ENCODE measurements at regions not wholly inside any gene's neighbourhood (a gene's known extent, or its start where the extent isn't known, plus 50 kb on each side); places are given as distances from the start of the nearest gene placed in this dataset.

DNA sequence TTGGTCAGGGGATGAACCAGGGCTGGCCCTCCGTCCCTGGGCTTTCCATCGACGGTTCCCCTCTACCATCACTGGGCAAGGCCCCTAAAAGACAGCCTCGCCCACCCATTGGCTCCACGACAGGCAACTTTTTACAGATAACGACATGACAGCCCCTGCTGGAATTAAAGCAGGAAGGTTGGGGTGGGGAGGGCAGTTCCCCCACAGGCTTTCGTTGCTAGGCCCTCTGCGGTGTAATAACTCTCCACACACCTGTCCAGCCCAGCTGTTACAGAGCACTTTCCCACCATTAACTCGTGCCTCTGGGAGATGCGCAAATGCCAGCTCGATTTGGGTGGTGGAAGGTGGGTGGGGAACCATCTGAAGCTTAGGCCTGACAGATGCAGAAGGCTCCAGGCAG, 264.2 kb upstream of the TLE3 start:
- DNase-seq, result no peak

GRCh38 chr15:70361106-70361505, 263.4 kb upstream of the TLE3 start:
- DNase-seq, result no peak

- DNase-seq, result no peak
Observed at GRCh38 chr15:70358871-70359647, 261.3 kb upstream of the TLE3 start.

GRCh38 chr15:70358011-70358819, 260.5 kb upstream of the TLE3 start:
- DNase-seq, result no peak

GRCh38 chr15:70357453-70357852, 259.7 kb upstream of the TLE3 start:
- DNase-seq, result no peak

GRCh38 chr15:70356919-70357318, 259.2 kb upstream of the TLE3 start:
- DNase-seq, result no peak

- DNase-seq, result no peak
Observed at GRCh38 chr15:70356062-70356860, 258.5 kb upstream of the TLE3 start.

DNA sequence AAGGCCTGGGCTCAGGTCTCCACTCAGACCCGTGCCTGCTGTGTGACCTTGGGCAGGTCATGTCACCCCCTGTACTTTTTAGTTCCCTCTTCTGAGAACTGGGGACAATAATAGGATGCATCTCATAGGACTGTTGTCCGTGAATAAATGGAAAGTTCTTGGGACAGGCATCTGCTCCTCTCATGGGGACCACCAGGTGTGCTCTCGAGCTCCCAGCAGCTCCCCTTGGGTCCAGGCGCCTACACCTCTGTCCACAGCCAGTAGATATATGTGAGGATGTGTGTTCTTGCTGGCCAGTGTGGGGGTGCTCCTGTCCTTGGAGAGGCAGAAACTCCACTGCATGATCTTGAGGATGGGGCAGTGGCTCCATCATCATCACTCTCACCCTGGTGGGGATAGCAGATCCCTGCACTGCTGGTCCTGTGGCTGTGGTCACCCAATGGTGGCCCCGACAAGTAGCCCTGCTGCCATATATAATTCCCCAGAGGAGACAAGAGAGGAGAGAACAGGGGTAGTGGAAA, 257.6 kb upstream of the TLE3 start:
- no peak for DNase-seq

DNA sequence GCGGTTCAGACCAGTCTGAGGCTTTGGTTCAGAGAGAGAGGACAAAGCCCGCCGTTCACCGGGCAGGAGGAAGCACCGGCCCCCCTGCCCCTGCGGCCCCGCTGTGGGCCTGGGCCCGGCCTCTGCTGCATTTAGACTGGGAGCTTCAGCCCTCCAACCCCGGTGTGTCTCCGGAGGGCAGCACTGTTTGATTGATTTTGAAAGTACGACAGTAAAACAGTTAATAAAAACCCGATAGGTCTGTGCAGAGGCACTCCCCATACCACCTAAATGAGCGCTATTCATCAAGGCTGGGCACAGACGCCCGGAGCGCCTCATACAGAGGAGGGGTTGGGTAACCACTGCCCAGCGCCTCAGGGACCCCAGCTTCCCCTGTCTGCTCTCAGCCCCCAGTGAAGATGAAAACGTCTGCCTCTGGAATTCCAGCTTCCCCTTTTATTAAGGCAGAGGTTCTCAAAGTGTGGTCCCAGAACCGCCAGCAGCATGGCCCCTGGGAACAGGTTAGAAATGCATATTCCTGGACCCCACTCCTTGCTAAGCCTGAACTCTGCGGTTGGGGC, 256.7 kb upstream of the TLE3 start:
- DNase-seq, result no peak

DNA sequence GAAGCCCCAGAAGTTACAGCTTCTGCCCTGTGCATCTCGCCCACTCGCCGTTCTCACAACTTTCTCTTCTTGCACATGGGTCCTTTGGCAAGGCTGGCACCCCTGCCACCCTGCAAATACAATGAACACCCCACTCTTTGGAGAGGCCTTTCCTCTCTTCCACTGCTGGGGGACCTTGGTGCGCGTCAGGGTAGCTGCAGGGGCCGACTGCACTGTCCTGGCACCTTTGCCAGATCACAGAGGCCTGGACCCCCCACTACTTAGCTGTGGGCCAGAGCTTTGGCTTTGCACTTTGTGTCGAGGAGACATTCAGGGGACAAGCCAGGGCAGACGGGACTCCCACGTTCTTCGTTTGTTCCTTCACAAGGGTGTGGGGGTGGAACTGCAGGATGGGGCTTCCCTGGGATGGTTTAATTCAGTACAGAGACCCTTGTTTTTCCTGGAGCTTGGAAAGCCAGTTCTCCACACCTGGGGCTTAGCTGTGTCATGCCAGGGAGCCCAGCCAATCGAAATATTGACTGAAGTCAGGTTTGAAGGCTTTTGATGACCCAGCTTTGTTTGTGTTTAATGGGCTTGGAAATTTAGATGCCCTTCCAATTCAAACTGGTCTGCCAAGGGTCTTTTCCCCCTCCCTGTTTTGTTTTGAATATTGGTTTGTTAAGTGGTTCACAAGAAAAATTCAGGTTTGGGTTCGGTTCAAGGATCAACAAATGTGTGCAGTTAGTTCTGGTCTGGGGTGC, 256.1 kb upstream of the TLE3 start:
- DNase-seq, result no peak

DNA sequence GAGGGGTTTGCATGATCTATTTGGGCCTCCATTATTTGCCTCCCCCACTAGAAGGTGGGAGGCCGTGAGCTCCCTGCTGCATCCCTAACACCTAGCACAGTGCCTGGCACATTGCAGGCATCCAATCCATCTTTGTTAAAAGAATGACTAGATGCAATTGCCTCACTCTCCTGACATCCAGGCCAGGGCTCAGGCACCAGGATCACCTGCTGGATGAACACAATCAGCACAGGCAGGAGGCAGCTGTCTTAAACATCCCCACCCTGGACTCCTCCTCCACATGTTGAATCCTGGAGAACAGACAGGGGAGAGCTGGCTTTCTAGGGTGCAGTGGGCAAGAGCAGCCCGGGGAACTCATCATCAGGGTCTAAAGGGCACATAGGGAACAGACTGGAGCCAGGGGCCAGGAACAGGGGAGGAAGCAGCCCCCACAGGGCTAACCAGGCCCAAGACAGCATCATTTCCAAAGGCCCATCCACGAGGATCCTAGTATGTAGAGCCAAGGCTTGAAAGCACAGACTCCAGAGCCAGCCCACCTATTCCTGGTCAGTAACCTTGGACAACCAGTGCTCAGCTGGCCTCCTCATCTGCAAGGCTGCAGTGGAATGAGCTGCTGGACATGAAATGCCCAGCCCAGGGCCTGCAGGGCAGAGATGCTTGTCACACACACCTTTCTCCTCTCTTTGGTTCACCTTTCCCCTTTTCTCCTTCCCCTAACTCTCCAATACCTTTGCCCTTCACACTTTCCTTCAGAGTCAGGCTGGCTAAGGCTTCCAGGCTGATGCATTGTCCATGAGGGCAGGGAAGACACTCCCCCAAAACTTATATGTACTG, 254.4 kb upstream of the TLE3 start:
- no peak for DNase-seq

DNA sequence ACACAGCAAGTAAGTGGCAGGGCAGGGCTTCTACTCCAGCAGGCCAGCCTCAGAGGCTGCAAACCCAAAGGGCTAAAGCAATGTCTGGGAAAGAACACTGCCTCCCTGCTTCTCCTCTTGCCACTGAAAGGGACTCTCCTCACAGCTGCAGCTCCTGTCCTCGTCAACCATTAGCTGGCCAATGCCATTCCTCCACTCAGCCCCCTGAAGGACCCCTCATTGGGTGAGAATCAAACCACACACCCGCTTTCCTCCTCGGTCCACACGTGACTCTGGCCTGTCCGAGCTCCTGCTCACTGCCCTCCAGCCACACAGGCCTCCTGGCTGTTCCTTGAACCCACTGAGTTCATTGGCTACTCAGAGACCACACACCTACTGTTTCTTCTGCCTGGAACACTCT, 253.7 kb upstream of the TLE3 start:
- no peak for DNase-seq

- DNase-seq, result peak; percentile 24
Observed at GRCh38 chr15:70348581-70349344, 251.0 kb upstream of the TLE3 start.

GRCh38 chr15:70348226-70348543, 250.5 kb upstream of the TLE3 start:
- no peak for DNase-seq

GRCh38 chr15:70347321-70348225, 249.9 kb upstream of the TLE3 start:
- DNase-seq, result no peak

GRCh38 chr15:70345251-70346019, 247.7 kb upstream of the TLE3 start:
- DNase-seq, result no peak

GRCh38 chr15:70344666-70345065, 246.9 kb upstream of the TLE3 start:
- no peak for DNase-seq

- no peak for DNase-seq
Observed at GRCh38 chr15:70343961-70344621, 246.4 kb upstream of the TLE3 start.

All from hindlimb muscle (tissue), 1 donor.